Erythroblast (primary cell): ENCODE measurements at regions not wholly inside any gene's neighbourhood (a gene's known extent, or its start where the extent isn't known, plus 50 kb on each side); places are given as distances from the start of the nearest gene placed in this dataset.

ENCODE experiments used
- GATA1 ChIP-seq: IDR thresholded peaks from 2 replicates; pipeline ENCODE4 v1.6.1; 2011; ENCODE audit warnings: low read depth, mild to moderate bottlenecking, control low read depth, low read length, moderate library complexity
- POLR2A ChIP-seq: IDR thresholded peaks from 2 replicates; pipeline ENCODE4 v1.6.1; 2011; ENCODE audit warnings: mild to moderate bottlenecking, low read length

- TF ChIP-seq POLR2A (no peak), GATA1 (no peak)
Observed at GRCh38 chr7:21128062-21128817, 299.6 kb upstream of the SP4 start.
